Lower leg skin (tissue), 4 donors: ENCODE measurements at regions not wholly inside any gene's neighbourhood (a gene's known extent, or its start where the extent isn't known, plus 50 kb on each side); places are given as distances from the start of the nearest gene placed in this dataset.

Experiments
- DNase-seq, 2 donors: peaks; one replicate each; pipeline ENCODE4 v3.0.0-alpha.2; 2019; ENCODE audit warnings: low spot score in 2 of 2
- H3K4me3 ChIP-seq: fragments of 200-600 bp; sonication (generic); 2 replicates; pipeline ENCODE4 v1.5.1; 2017; ENCODE audit warnings: mild to moderate bottlenecking, low read depth; ENCODE audit not compliant: poor library complexity, severe bottlenecking
- CTCF ChIP-seq, 3 donors: fragments of 450-650 bp; IDR thresholded peaks; one replicate each; pipeline ENCODE4 v1.5.1; 2016; ENCODE audit warnings: antibody characterized with exemption in 3 of 3, mild to moderate bottlenecking in 3 of 3, moderate library complexity in 2 of 3
- POLR2A ChIP-seq, 2 donors: fragments of 450-650 bp; IDR thresholded peaks; one replicate each; pipeline ENCODE4 v1.6.1; 2016 to 2017; ENCODE audit warnings: antibody characterized with exemption in 2 of 2, mild to moderate bottlenecking in 1 of 2, moderate library complexity in 1 of 2
- WGBS, 2 donors: methylation state at CpG; one replicate each; pipeline ENCODE4 v1.1.5; 2018; 5-methylcytosine and 5-hydroxymethylcytosine counted together
- intact Hi-C: fragments of 100-400 bp; cut with DNase I; formaldehyde crosslinking; loops from one replicate; pipeline ENCODE4 v1.15.0; 2023; ENCODE audit warnings: low total_unique reads

GRCh38 chr10:10702211-10702610 is 315.5 kb upstream of the CELF2 start:
- WGBS, 2 donors = 28 to 37% methylated on average over 1 of the region's 1 CpG
- DNase-seq = no peak
- no peak overlapping the region for H3K4me3 ChIP-seq
- TF ChIP-seq POLR2A (IDR thresholded peaks at IDR 0.05) = no peak
- no peak for TF ChIP-seq CTCF (IDR thresholded peaks at IDR 0.05)
- intact Hi-C loops = no loop called here

- whole genome bisulfite sequencing, 2 donors = 92 to 96% methylated on average over 2 of the region's 2 CpGs
- TF ChIP-seq POLR2A (IDR thresholded peaks at IDR 0.05) = no peak
- no peak for TF ChIP-seq CTCF (IDR thresholded peaks at IDR 0.05)
- H3K4me3 ChIP-seq = no peak overlapping the region
- no peak for DNase-seq
- intact Hi-C loops = no loop called here
Measured at GRCh38 chr10:10703382-10703781, 314.3 kb upstream of the CELF2 start.

- H3K4me3 ChIP-seq = no peak overlapping the region
- 83 to 85% methylated on average over 7 of the region's 7 CpGs for WGBS, 2 donors
- intact Hi-C loops = no loop called here
- TF ChIP-seq POLR2A (IDR thresholded peaks at IDR 0.05) = no peak
- no peak for DNase-seq
Measured at GRCh38 chr10:10712155-10712704, 305.4 kb upstream of the CELF2 start.

GRCh38 chr10:10714327-10714726 is 303.3 kb upstream of the CELF2 start:
- no peak for DNase-seq
- intact Hi-C loops = no loop called here

GRCh38 chr10:10716972-10717371 is 300.7 kb upstream of the CELF2 start:
- WGBS, 2 donors = 85 to 87% methylated on average over 4 of the region's 4 CpGs
- TF ChIP-seq CTCF (IDR thresholded peaks at IDR 0.05) = no peak
- no peak for TF ChIP-seq POLR2A (IDR thresholded peaks at IDR 0.05)
- intact Hi-C loops = no loop called here
- no peak for DNase-seq
- no peak overlapping the region for H3K4me3 ChIP-seq

More at GRCh38 chr10:10714327-10714726, 303.3 kb upstream of the CELF2 start:
- TF ChIP-seq POLR2A (IDR thresholded peaks at IDR 0.05) (no peak), CTCF (IDR thresholded peaks at IDR 0.05) (no peak)
- no peak overlapping the region for H3K4me3 ChIP-seq
- WGBS, 2 donors = 47% methylated on average over 2 of the region's 2 CpGs

GRCh38 chr10:10722422-10722821 is 295.2 kb upstream of the CELF2 start:
- no peak for DNase-seq
- H3K4me3 ChIP-seq = no peak overlapping the region
- TF ChIP-seq CTCF (IDR thresholded peaks at IDR 0.05) = no peak
- TF ChIP-seq POLR2A (IDR thresholded peaks at IDR 0.05) = no peak
- intact Hi-C loops = no loop called here
